D721Med (cell line): ENCODE measurements at regions not wholly inside any gene's neighbourhood (a gene's known extent, or its start where the extent isn't known, plus 50 kb on each side); places are given as distances from the start of the nearest gene placed in this dataset.

Experiments
- DNase-seq: peaks from one replicate; pipeline ENCODE4 v3.0.0; 2011; ENCODE audit warnings: low spot score; ENCODE audit not compliant: insufficient read length
- FAIRE-seq: peaks from 2 replicates; lab custom pipeline; 2011; peaks lifted over from hg19 to GRCh38; lab: Jason Lieb, UNC
- TF ChIP-seq, protein P1 (sequence below): IDR thresholded peaks from 2 replicates; pipeline ENCODE4 v1.5.1; 2012; ENCODE audit warnings: mild to moderate bottlenecking, control low read depth; ENCODE audit not compliant: insufficient read depth; ENCODE audit errors: missing control alignments

DNA sequence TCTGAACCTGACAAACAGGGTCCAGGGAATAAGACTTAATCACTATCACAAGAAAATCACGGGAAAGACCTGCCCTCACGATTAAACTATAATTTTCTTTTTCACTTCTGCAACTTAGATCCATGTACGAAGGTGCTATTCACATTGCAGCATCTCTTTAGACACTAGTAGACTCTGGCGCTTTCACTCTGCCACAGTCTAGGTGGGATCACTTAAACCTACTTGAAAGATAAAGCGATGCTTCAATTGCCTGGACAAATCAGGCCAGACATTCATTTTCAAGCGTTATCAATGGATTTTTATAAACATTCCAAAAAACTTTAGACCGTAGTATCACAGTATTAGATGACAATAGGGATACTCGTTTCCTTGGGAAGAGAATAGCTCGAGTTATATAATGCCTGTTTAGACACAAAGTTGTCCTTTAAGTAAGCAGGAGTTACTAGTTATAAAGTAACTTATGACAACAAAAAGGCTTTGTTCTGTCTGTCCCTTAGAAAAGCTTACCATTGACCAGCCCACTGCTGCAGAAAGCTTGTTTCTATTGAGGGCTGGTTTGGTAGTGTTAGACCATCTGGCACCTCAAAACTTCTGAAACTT, 367.3 kb downstream of the UTRN start:
- TF ChIP-seq, protein P1, sequence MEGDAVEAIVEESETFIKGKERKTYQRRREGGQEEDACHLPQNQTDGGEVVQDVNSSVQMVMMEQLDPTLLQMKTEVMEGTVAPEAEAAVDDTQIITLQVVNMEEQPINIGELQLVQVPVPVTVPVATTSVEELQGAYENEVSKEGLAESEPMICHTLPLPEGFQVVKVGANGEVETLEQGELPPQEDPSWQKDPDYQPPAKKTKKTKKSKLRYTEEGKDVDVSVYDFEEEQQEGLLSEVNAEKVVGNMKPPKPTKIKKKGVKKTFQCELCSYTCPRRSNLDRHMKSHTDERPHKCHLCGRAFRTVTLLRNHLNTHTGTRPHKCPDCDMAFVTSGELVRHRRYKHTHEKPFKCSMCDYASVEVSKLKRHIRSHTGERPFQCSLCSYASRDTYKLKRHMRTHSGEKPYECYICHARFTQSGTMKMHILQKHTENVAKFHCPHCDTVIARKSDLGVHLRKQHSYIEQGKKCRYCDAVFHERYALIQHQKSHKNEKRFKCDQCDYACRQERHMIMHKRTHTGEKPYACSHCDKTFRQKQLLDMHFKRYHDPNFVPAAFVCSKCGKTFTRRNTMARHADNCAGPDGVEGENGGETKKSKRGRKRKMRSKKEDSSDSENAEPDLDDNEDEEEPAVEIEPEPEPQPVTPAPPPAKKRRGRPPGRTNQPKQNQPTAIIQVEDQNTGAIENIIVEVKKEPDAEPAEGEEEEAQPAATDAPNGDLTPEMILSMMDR, result no peak
- no peak for FAIRE-seq
- no peak for DNase-seq

DNA sequence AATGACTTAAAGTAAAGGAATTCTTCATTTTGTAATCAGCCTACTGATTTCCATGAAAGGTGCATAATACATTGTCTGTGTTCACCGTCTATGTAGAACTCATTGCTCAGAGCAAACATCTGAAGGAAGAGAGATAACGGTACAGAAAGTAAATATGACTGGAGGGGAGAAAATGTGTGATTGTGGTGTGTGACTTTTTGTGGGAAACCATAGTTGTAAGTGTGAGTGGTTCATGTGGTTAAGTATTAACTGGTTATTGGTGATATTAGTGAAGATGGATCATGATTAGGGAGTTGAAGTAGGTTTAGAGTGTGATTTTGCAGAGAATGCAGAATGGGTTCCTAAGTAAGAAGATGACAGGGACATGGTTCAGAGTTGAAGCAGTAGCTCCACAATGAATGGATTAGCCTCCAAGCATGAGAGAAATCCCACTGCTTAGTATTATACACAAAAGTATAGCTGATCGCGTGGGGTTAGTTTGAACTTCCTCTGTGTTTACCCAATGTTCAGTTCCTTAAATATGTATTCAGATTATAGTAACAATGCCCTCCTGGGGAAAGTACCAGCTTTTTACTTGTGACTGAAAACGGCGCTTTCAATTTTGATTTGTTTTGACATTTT, 368.9 kb downstream of the UTRN start:
- DNase-seq (no peak), FAIRE-seq (no peak)
- TF ChIP-seq, protein P1, result no peak

DNA sequence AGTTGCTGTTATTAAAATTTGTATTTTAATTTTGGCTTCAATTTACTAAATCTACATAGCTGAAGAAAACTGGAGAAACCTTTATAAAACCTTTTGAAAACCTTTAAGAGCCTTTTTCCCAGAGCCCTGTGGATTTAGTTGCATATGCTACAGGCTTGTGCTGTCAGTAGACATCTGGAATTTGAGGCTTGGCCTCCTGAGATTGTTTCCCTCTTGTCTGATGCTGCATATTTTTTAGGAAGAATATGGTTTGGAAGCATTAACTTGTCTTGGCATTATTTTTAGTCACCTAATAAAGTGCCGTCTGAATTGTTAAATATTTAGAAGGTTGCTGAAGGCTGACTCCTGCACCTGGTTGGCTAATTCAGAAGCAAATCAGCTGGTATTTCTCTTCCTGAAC, 369.4 kb downstream of the UTRN start:
- DNase-seq, result no peak
- TF ChIP-seq, protein P1, result no peak
- FAIRE-seq, result no peak

DNA sequence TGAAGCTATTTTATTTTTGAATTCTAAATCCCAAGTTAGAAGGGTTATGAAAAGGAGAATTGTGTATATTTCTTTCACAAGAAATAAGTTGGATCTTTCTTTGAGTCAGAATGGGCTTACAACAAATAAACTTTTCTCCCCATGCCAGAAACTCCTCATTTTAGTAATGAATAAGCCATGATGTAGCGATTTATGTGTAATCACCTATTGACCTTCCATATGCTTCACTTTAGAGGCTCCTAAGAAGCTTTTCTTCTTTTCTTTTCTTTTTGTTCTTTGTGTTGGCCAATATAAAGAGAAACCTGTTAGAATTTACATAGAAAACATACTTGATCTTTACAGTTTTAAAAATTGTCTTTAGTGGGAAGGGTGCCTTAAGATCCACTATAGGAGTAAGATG, 370.2 kb downstream of the UTRN start:
- DNase-seq (no peak), FAIRE-seq (no peak)
- TF ChIP-seq, protein P1, result no peak

DNA sequence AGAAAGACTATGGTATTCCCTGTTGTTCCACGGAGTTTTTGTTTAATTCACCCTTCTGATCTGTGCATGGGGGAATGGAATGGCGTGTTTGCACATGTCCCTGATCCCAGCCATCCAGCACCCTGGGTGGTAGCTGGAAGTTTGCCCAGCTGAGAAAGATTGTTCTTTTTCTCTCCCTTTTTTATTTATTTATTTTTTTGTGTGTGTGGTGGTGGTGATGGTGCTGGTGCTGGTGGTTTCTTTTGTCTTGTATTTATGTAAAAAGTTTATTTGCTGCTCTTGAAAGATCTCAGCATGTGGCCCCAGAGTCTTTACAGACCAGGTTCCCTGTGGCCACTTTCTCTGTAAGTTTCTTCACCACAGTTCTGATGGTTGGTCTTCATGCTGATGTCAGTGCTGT, 372.6 kb downstream of the UTRN start:
- FAIRE-seq (no peak), DNase-seq (no peak)
- TF ChIP-seq, protein P1, result no peak

DNA sequence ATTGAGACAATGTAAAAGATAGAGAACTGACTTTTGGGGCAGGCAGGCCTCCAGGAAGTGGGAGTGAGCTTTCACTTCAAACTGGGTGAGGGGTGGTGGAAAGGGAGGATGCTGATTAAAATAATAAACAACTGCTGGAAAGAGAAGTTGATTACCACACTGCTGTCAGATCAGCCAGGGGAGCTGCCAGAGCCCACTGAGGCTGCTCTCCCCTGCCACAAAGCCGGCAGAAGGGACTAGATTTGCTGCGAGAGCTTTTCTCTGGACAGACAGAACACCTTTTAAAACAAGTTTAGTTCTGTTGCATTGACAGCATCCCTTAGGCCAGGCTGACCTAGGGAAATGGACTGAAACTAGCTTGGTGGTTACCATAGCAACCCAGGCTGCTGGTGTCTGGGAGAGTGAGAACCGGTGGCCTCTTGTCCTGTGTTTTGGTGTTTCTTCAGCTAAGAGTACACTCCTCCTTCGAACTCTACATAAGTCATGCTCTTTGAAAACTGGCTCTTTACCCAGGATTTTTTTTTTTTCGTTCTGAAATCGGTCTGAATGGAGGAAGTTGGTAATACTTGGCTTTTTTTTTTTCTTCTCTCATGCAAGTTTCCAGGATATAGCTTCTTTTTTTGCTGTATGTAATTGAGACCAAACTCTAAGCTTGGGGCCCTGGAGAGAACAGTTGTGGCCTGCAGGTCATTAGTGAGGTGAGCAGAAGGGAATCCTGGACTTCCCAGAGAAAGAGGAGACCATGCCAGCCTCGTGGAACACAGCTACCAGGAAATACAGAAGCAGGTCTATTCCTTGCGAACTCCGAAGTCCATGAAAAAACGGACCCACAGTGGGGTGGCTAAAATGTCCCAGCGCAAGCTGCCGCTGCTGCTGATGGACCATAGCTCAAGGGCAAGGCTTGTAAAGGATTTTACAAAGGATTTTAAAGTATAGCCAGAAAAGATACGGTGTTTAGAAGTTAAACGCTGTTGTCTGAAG, 374.4 kb downstream of the UTRN start:
- no peak for FAIRE-seq
- no peak for DNase-seq
- TF ChIP-seq, protein P1, result no peak
